ENCODE measurements at regions not wholly inside any gene's neighbourhood (a gene's known extent, or its start where the extent isn't known, plus 50 kb on each side); places are given as distances from the start of the nearest gene placed in this dataset.

DNA sequence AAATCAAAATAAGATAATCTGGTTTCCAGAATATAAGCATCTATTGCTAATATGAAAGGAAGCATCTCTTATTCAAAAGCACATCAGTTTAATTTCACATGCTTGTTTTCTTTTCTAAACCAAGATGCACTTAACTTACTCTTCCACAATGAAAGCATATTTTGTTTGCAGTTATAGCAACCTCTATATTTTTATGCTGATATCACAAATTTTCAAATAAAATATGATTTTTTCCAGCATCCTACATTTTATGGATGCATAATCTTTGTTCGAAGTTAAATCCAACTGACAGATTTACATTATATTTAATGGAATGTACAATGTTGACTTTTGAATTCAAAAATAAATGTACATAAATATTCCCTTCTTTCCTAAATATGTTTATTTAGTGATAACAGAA, 978.3 kb upstream of the B3GALT2 start:
- DNase-seq (ENCODE audit: low read depth) = no peak

DNA sequence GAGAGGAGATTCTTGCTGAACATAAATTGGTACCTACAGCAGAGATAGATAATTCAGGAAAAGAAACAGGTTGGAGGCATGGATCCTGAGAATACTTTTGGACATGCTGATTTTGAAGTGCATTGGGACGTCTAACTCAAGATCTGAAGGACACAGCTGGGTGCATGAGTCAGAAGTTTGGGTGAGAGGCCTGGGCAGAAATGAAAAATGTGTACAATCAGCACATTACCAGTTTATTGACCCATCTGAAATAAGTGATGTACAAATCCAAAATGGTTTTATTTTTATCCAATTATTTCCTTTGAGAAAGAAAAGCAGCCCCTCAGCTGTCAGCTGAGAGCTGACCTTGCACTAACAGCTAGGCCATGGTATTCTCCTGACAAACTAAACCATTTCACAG, 975.2 kb upstream of the B3GALT2 start:
- DNase-seq (ENCODE audit: low read depth) = no peak

DNA sequence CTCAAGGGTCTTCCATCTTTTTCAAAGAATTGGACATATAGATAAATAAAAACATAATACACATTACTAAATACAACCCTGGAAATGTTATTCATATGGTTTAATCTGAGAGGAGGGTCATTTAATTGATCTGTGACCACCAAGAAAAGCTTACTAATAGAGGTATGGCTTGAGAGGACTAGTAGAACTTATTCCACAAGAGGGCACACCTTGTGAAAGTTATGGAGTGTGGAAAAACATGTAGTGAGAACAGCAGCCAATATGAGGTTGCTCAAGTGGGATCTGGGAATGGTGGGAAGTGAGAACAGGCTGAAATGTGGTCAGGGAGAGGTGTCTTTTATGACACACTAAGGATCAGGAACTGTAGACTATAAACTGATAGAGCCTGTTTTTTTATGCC, 973.5 kb upstream of the B3GALT2 start:
- DNase-seq (ENCODE audit: low read depth) = no peak

DNA sequence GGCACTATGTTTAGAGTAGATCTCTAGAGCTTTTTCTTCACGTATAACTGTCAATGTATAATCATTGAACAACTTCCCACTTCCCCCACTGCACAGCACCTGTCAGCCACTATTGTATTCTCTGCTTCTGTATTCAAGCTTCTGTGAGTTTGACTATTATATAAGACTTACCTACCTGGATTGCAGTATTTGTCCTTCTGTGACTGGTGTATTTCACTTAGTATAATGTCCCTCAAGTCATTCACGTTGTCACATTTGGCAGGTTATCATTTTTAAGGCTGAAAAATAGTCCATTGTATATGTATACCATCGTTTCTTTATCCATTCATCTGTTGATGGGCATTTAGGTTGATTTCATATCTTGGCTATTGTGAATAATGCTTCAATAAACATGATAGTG, 969.5 kb upstream of the B3GALT2 start:
- DNase-seq (ENCODE audit: low read depth) = no peak

DNA sequence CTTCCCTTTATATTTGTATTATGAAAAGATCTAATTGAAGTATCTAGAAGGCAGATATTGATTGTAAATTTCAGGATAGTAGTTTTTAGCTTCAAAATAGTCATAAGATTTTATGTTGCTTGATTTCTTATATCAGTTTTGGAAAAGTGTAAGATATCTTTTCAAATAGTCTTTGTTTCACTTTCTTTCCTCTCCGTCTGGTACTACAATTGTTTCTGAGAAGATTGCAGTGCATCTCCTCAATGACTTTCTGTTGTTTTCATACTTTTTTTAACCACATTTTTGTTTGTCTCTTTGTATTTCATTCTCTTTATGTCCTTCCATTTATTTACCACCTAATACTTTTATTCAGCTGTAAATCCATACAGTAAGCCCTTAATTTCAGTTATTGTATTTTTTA, 964.6 kb upstream of the B3GALT2 start:
- no peak for DNase-seq (ENCODE audit: low read depth)

DNA sequence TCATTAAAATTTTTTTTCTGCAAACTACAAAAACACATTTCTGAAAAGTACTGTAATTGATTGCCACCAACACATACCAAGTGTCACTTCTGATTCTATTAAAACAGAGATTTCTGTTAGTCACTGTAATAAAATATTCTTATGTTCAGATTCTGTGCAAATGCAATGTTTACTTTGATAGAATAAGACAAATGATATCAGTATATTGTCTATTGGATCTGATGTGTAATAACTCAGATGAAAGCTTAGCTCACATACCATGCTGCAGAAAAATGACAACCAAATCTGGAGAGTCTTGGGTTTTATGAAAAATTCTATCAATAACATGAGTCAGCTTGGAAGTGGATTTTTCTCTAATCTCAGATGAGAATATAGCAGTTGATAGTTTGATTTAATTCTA, 963.8 kb upstream of the B3GALT2 start:
- no peak for DNase-seq (ENCODE audit: low read depth)

DNA sequence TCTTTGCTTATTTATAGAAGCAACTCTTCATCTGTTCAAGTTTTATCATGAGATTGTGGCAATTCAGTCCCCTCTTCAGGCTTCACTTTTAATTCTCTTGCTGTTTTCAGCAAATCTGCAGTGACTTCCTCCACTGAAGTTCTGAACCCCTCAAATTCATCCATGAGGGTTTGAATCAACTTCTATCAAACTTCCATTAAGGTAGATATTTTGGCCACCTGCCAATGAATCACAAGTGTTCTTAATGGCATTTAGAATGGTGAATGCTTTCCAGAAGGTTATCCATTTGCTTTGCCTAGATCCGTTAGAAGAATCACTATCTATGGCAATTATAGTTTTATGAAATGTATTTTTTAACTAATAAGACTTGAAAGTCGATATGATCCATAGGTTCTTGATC, 946.7 kb upstream of the B3GALT2 start:
- no peak for DNase-seq (ENCODE audit: low read depth)

DNA sequence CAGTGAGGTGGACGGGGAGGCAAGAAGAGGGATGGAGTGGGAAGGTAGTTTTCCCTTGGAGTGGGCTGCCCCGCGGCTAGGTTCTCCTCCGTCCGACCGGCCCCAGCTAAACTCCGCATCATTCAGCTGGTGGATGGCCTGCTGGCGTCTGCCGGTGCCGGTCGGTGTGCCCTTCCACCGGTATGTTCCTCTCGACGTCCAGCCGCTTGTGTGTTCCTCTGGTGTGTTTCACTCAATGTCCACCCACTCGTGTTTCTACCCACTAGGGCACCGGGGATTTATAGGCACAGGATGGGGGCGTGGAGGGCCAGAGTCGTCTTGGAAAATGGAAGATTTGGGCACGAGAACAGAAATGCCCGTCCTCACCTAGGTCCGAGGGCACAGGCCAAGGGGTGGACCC, 931.7 kb upstream of the B3GALT2 start:
- no peak for DNase-seq (ENCODE audit: low read depth)

DNA sequence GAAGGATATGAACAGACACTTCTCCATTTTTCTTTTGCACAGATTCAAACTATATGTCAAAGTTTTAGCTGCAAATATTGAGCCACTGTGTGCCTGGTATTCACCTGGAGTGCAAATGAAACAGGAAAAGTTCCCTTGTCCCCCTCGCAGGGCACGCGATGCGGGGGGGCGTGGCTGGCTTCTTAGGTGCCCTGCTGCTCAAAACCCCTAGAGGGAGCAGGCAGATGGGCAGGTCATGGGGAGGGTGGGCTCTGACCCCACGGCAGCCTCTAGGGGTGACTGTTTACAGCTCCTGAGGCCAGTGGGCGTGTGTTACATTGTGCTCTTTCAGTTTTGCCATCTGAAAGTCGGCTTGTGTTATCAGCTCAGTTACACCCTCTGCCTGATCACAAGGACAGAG, 931.2 kb upstream of the B3GALT2 start:
- no peak for DNase-seq (ENCODE audit: low read depth)

DNA sequence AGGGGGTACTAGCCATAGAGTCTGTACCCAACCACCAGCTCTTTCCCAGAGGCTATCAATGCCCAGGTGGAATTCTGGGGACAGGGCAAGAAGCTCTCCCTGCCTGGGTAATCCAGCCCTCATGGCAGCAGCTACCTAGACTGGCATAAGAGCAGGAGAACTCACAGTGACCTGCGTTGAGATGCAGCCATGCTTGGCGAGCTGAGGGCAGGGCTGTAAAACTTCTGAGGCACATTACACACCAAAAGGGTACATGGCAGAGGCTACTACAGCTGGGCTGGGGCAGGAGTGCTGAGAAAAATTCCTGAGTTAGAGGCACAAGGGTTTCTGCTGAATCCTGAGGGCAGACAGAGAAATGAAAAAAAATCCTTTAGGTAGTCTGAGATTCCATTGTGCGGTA, 927.9 kb upstream of the B3GALT2 start:
- DNase-seq (ENCODE audit: low read depth) = no peak

DNA sequence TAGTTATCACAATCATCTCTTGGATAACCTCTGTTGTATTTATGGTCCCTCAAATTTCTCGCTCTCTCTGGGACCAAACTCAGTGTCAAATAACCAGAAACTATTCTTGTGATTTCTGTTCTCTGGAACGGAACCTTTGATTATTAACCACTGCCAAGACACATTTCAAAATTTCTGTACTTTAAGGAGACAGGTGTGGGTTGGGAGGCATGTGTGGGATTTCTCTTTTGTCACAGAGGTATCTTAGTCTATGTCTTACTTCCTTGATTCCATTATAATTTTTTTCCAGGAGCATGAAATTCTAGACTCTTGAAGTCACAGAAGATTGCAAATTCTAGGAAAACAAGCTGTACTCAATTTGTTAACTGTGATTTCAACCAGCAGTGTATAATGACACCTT, 919.0 kb upstream of the B3GALT2 start:
- no peak for DNase-seq (ENCODE audit: low read depth)

DNA sequence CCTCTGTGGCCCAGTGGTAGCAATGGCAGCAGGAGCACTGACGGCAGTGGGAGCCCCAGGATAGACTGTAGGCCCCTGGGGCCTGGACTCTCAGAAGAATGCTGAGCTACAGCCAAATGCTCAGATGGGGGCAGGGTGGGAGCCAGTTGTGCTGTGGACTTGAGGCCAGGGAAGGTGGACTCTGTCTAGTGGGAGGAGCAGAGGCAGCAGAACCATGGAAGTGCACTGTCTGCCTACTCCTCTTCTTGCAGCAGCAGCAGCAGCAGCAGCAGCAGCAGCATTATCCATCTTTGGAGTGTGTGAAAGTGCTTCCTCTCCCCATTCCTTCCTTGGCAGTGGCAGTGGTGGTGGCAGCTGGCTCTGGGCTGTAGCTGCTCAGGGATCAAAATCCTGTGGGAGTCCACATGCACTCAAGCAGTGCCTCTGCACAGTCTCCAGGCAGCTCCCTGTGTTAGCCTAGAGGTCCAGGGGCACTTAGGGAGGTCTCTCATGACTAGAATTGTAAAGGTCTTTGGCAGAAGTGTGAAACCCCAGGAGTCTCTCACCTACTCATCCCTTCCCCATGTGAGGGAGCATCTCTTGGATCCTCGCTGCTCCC, 917.9 kb upstream of the B3GALT2 start:
- no peak for DNase-seq (ENCODE audit: low read depth)

DNA sequence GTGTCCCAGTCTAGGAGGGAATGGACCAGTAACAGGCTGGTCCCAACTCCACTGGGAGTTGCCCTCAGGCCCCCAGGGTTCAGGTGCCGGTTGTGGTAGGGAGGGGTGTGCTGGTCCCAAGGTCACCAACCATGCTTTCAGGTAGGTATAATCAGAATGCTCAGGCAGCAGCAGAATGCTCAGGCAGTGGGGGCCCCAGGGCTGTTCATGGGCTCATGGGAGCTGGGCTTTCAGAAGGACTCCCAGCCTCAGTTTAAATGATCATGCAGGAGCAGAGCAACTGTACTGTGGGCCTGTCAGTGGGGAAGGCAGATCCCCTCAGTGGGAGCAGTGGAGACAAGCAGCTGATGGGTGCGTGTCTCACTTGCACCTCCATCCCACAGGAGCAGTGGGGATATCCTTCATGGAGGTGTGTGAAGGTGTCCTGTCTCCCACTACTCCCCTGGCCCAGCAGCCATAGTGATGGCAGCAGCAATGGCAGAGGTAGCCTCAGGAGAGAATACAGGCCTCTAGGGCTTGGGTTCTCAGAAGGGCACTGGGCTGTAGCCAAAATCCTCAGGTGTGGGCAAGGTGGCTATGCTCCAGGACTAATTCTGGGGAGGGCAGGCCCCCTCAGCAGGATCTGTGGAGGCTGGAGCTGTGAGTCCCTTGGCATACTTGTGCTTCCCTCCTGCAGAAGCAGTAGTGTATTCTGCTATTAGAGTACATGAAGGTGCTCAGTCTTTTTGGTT, 917.3 kb upstream of the B3GALT2 start:
- DNase-seq (ENCODE audit: low read depth) = no peak

DNA sequence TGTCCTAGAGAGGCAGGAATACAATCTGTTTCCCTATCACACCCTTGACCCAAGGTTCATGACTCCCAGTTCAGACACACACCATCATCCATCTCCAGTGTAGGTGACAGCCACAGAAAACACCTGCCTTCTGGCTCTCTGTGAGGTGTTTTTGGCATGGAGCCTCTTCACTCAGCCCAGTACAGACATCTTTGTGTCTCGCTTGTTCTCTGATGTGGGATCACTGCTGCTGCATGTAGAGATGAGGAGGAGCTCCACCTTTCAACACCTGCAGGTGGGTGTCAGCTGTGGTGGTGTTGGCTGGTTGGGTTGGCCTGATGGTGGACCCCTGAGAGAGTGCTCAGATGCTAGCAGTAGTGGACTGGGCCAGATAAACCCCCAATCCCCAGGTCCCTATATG, 916.7 kb upstream of the B3GALT2 start:
- no peak for DNase-seq (ENCODE audit: low read depth)

DNA sequence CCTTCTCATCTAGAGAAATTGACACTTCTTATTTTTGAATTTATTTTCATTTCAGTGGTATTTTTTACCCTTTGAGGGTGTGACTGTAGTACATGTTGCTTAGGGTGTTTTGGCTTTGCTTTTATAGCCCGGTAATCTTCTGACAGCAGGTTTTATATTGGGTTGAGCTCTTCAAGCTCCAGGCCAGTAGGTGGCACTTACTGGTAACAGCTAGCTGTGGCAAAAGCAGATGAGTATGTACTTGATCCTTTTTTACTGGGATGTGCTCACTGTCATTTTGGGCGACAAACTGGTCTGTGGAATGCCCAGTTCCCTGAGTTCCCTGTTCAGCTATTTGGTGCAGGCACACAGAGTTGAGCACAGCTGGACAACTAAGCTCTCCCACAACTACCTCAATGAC, 916.2 kb upstream of the B3GALT2 start:
- DNase-seq (ENCODE audit: low read depth) = no peak

DNA sequence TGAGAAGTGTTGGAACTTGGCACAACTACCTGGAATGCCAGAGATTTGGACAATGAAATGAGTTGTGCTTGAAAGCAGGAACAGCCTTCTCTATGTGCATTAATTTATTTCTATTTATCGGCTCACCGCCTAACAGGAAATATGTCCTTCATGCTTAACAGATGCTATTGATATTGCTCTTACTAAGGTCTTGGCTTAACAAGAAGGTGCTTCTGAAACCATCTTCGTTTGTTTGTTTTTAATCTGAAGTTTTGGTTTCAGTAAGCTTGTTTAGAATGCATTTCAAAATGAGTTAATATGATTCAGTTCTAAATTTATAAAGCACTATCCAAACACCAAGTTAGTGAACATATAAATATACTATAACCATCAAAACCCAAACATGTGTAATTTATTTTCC, 898.3 kb upstream of the B3GALT2 start:
- no peak for DNase-seq (ENCODE audit: low read depth)

DNA sequence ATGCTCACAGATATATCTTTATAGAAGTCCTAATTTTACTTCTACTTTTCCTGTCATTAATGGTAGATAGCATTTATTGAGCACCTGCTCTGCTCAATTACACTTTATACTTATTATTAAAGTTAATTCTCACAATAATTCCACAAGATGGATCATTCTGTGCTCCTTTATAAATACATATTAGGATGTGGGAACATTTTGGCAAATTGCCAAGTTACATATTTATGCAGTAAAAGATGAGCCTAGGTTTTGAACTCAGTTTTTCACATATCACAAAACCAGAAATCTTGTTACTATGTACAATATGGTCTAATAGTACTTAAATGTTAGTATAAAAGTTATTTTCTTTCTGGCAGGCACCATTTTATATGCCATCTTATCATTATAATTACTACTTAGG, 895.0 kb upstream of the B3GALT2 start:
- DNase-seq (ENCODE audit: low read depth) = no peak

DNA sequence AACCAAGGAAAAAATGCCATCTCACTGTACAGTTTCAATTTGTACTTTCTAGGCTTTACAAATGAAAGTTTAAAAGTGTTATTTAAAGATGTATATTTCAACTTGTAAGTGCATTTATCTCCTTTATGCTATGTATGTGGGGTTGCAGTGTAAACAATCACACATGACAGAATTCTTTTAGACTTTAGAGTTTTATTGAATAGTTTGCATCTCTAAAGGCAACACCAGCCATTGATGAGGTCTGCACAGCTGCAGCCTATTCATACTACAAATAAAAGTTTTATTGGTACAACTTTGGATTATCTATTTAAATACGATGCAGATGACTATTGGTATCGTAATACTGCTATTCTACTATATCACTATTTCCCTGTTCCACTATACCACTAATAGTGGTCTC, 894.4 kb upstream of the B3GALT2 start:
- DNase-seq (ENCODE audit: low read depth) = no peak

DNA sequence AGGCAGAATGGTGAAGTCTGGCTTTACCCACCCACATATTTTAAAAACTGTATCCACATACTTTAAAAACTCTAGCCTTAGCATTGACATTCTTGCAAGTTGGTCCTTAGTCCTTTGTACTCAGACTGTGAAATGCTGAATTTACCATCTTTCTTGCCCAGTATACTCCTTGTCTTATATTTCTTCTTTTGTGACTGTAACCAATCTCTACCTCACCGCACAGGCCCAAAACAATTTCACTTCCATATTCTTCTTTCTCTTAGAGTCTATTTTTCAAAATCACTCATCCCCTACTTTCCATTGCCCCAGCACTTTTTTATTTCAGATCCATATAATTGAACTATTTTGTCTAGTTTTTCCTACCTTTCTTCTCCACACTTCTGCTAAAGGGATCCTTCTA, 892.4 kb upstream of the B3GALT2 start:
- no peak for DNase-seq (ENCODE audit: low read depth)

DNA sequence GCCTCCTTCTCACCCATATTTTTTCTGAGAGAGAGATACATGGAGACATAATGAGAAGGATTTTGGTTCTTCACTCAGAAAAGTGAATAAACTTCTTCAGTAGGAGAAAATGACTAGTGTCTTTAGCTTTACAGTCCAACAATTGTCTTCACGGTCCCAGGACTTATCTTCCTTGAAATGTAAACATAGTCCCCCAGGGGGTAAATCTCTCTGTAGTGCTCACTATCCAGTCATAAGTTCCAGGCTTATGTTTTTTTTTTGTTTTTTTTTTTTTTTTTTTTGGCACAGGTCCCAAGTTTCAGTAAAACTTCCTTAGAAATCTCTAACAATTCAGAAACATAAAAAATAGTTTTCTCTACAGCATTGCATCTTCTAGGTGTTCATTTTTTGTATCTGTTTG, 890.2 kb upstream of the B3GALT2 start:
- DNase-seq (ENCODE audit: low read depth) = no peak

DNA sequence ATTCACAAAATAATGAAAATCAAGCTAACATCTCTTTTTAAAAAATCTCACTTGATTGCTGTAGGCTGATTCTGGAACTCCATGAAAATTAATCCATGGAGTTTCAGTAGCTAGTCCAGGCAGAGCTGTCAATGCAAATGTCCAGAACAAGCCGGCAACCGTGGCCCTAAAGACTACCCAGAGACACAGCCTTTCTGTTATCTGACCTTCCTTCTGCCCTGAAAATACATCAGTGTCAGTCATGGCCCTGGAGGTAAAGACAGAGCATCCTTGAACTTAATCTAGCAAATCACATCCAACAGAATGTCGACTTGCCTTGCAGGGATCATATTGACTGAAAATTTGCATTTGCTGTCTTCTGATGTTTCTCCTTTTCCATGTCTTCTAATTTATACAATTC, 887.4 kb upstream of the B3GALT2 start:
- no peak for DNase-seq (ENCODE audit: low read depth)

DNA sequence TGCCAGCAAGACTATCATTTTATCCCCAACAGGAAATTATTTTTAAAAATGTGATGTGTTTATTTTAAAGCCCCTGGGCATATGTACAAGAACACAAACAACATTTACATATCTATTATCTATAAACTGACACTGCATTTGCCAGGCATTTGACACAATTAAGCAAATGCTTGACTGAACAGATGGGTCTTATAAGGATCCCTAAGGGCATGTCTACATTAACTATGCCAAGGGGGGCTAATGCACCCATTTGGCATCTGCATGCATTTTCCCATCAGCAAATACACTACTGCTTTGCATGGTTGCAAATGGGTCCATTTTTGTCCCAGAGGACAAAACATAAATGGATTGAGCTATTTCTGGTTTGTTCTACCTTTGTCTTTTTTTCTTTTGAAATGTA, 884.8 kb upstream of the B3GALT2 start:
- DNase-seq (ENCODE audit: low read depth) = no peak

DNA sequence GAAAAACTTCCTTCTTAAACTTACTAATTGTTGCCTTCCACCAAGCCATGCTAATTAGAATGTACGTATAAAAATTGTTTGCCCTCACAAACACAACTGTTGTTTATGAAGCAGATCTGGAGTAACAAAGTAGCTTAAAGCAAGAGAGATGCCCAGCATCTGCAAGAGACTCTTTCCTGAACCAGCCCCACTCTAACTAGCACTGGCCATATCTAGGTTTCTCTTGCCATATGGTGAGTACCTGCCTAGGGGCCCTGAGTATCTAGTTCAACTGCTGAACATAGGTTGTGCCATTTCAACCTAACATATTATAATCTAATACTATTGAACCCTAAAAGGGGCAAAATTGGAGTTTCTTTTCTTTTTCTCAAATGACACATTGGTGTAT, 883.4 kb upstream of the B3GALT2 start:
- no peak for DNase-seq (ENCODE audit: low read depth)

DNA sequence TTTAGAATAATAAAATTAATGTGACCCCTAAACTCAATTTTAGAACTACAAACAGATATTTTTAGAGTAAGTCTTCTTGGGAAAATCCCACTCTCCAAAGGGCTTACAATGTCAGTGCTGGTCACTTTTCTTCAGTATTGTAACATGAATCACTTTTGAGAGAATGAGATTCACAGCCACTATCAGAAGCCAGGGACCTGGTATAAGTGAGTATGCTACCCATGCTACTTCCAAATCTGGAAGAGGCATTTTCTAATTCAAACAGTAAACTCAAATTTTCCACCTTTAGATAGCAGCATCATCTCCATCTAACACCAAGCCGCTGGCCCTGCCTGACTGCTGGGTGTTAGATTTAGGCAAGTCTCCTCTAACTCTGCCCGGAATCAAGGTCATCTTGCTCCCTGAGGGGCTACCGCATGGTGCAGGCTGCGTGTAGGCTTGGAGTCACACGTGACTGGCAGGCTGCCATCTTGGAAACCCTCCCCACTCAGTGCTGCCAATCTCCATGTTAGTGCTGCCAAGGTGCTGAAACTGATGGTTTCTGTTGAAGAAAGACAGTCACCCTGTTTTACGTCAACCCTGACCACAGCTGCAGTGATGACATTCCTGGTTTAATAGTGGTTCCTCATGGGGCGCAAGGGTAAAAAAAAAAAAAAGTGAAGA, 882.9 kb upstream of the B3GALT2 start:
- DNase-seq (ENCODE audit: low read depth) = no peak

Data from stimulated activated CD8-positive, alpha-beta memory T cell treated with anti-CD3 and anti-CD28 coated beads, Interleukin-15, amount 100 ng/mL, for 1 hour (primary cell).